Hippocampal formation (tissue), 2 donors: ENCODE measurements at regions not wholly inside any gene's neighbourhood (a gene's known extent, or its start where the extent isn't known, plus 50 kb on each side); places are given as distances from the start of the nearest gene placed in this dataset.
A peak's percentile ranks its signal among the peaks of the same experiment; 100 is the strongest.

Experiments
- DNase-seq, 2 donors: peaks; one replicate each; lab custom pipeline; 2025; lab: John Stamatoyannopoulos, UW

- peak in 1 of 2 donors; percentile 1 for DNase-seq
These were observed 379.7 kb upstream of the DAB1 start for GRCh38 chr1:57803586-57803985.

GRCh38 chr1:57800376-57800775 is 376.5 kb upstream of the DAB1 start:
- DNase-seq, result no peak

- no peak for DNase-seq
These were observed 375.7 kb upstream of the DAB1 start for GRCh38 chr1:57799490-57800115.

- DNase-seq, result no peak
These were observed 374.7 kb upstream of the DAB1 start for GRCh38 chr1:57798543-57798942.

- DNase-seq, result no peak
These were observed 373.2 kb upstream of the DAB1 start for GRCh38 chr1:57797084-57797483.

GRCh38 chr1:57796616-57797015 is 372.8 kb upstream of the DAB1 start:
- no peak for DNase-seq

GRCh38 chr1:57795886-57796285 is 372.0 kb upstream of the DAB1 start:
- DNase-seq, result no peak

- DNase-seq, result no peak
These were observed 370.2 kb upstream of the DAB1 start for GRCh38 chr1:57794078-57794477.

GRCh38 chr1:57791497-57791896 is 367.6 kb upstream of the DAB1 start:
- no peak for DNase-seq

- DNase-seq, result no peak
These were observed 366.1 kb upstream of the DAB1 start for GRCh38 chr1:57789936-57790335.

- DNase-seq, result no peak
These were observed 364.5 kb upstream of the DAB1 start for GRCh38 chr1:57788313-57788712.

GRCh38 chr1:57784356-57784755 is 360.5 kb upstream of the DAB1 start:
- DNase-seq, result no peak

- no peak for DNase-seq
These were observed 358.5 kb upstream of the DAB1 start for GRCh38 chr1:57782357-57782756.

- no peak for DNase-seq
These were observed 348.8 kb upstream of the DAB1 start for GRCh38 chr1:57772580-57773195.

GRCh38 chr1:57770772-57771171 is 346.9 kb upstream of the DAB1 start:
- no peak for DNase-seq

- DNase-seq, result no peak
These were observed 346.4 kb upstream of the DAB1 start for GRCh38 chr1:57770236-57770635.

- DNase-seq, result no peak
These were observed 337.8 kb upstream of the DAB1 start for GRCh38 chr1:57761628-57762027.

- DNase-seq, result no peak
These were observed 329.0 kb upstream of the DAB1 start for GRCh38 chr1:57752843-57753242.

GRCh38 chr1:57748719-57749118 is 324.9 kb upstream of the DAB1 start:
- no peak for DNase-seq

- DNase-seq, result no peak
These were observed 324.0 kb upstream of the DAB1 start for GRCh38 chr1:57747818-57748217.

- no peak for DNase-seq
These were observed 317.7 kb upstream of the DAB1 start for GRCh38 chr1:57741521-57741920.

GRCh38 chr1:57736940-57737339 is 313.1 kb upstream of the DAB1 start:
- DNase-seq, result no peak

- no peak for DNase-seq
These were observed 305.3 kb upstream of the DAB1 start for GRCh38 chr1:57729181-57729580.

GRCh38 chr1:57727121-57727520 is 303.3 kb upstream of the DAB1 start:
- no peak for DNase-seq
